ENCODE measurements at regions not wholly inside any gene's neighbourhood (a gene's known extent, or its start where the extent isn't known, plus 50 kb on each side); places are given as distances from the start of the nearest gene placed in this dataset.
"Not testable (repeated sequence)": the region's sequence is repeated elsewhere in the genome, so short reads cannot be mapped to it uniquely, and the experiment has no call there.

DNA sequence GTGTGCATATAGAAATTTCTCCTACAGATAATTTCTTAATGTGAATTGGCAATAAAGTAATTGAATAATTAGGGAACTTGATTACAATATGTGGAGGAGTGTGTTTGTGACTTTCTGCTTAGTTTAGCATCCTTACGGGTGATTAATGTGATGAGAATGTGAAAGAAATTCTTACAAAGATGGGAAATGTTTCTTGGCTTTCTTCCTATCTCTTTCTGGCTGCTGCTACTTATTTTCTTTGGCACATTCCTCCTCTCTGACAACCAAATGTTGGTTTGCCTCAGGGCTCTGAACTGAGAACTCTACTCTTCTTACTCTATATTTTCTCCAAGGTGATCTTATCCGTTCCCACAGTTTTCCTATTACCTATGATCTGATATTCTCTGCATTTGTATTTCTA is 300.1 kb downstream of the TBC1D4 start:
- Histone ChIP-seq H3K36me3 (no peaks in the 10 kb centered on the region), H3K4me1 (replicated peaks) (no peaks in the 10 kb centered on the region), H3K27ac (no peak overlapping the region), H3K4me3 (no peak overlapping the region), H3K9me3 (no peaks in the 10 kb centered on the region), H3K27me3 (replicated peaks; ENCODE audit: insufficient read depth) (no peaks in the 10 kb centered on the region)
- WGBS, result 46% methylated on average over 2 of the region's 2 CpGs
- DNase-seq (ENCODE audit: low spot score), result no peak
- TF ChIP-seq CTCF (IDR thresholded peaks at IDR 0.05), result no peak
- no peak for TF ChIP-seq POLR2AphosphoS5 (IDR thresholded peaks at IDR 0.05)
- no peak for TF ChIP-seq POLR2A (IDR thresholded peaks at IDR 0.05)
- intact Hi-C loops (cut with DNase I), result no loop called here

- H3K27me3 ChIP-seq (replicated peaks; ENCODE audit: insufficient read depth), result no peaks in the 10 kb centered on the region
- no peak overlapping the region for H3K27ac ChIP-seq
- no peaks in the 10 kb centered on the region for H3K9me3 ChIP-seq
- intact Hi-C loops (cut with DNase I), result no loop called here
- WGBS, result 98% methylated on average over 1 of the region's 1 CpG
- no peaks in the 10 kb centered on the region for H3K36me3 ChIP-seq
- no peak overlapping the region for H3K4me3 ChIP-seq
- no peaks in the 10 kb centered on the region for H3K4me1 ChIP-seq (replicated peaks)
- no peak for TF ChIP-seq POLR2AphosphoS5 (IDR thresholded peaks at IDR 0.05)
- TF ChIP-seq POLR2A (IDR thresholded peaks at IDR 0.05), result no peak
- TF ChIP-seq CTCF (IDR thresholded peaks at IDR 0.05), result no peak
- no peak for DNase-seq (ENCODE audit: low spot score)
Observed at GRCh38 chr13:75180805-75181455, 301.0 kb downstream of the TBC1D4 start.

DNA sequence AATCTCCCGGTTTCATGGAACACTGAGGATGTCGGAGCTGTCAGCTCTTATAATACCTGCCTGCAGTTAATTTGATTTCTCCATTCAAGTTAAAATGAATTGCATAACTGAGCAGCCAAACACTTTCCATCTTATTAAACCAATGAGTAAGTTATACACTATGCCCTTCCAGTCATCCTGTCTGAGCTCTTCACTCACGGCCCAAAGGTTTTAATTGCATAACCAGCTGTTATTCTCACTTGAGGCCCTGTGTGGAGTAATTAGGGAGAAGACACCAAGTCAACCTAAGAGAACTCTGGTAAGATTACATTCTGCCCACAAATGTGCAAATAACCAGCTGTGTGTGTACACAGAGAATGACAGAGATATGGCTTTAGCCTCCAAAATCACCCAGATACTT is 303.5 kb downstream of the TBC1D4 start:
- Histone ChIP-seq H3K4me3 (no peak overlapping the region), H3K4me1 (replicated peaks) (no peaks in the 10 kb centered on the region), H3K36me3 (no peaks in the 10 kb centered on the region), H3K9me3 (no peaks in the 10 kb centered on the region), H3K27ac (no peak overlapping the region), H3K27me3 (replicated peaks; ENCODE audit: insufficient read depth) (no peaks in the 10 kb centered on the region)
- intact Hi-C loops (cut with DNase I), result no loop called here
- TF ChIP-seq POLR2A (IDR thresholded peaks at IDR 0.05) (no peak), POLR2AphosphoS5 (IDR thresholded peaks at IDR 0.05) (no peak), CTCF (IDR thresholded peaks at IDR 0.05) (no peak)
- DNase-seq (ENCODE audit: low spot score), result no peak
- whole genome bisulfite sequencing, result 97% methylated on average over 3 of the region's 3 CpGs

DNA sequence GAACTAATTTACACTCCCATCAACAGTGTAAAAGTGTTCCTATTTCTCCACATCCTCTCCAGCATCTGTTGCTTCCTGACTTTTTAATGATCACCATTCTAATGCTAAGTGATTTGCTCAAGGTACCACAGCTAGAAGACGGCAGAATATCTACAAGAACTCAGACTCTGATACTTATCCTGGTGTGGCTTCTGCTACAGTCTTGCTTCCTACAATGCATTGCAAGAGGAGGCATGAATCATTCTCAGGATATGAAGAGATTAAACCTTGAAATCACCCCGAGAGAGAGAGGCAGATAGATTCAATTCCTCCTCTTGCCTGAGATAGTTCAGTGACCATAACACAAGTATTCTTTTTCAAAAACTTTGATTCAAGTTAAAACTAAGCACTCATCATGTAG is 306.4 kb downstream of the TBC1D4 start:
- no peaks in the 10 kb centered on the region for H3K9me3 ChIP-seq
- 87% methylated on average over 2 of the region's 2 CpGs for WGBS
- no peaks in the 10 kb centered on the region for H3K27me3 ChIP-seq (replicated peaks; ENCODE audit: insufficient read depth)
- no peak for DNase-seq (ENCODE audit: low spot score)
- no peak overlapping the region for H3K4me3 ChIP-seq
- intact Hi-C loops (cut with DNase I), result no loop called here
- no peak for TF ChIP-seq POLR2AphosphoS5 (IDR thresholded peaks at IDR 0.05)
- TF ChIP-seq POLR2A (IDR thresholded peaks at IDR 0.05), result no peak
- no peak for TF ChIP-seq CTCF (IDR thresholded peaks at IDR 0.05)
- no peaks in the 10 kb centered on the region for H3K36me3 ChIP-seq
- H3K4me1 ChIP-seq (replicated peaks), result no peaks in the 10 kb centered on the region
- H3K27ac ChIP-seq, result no peak overlapping the region

DNA sequence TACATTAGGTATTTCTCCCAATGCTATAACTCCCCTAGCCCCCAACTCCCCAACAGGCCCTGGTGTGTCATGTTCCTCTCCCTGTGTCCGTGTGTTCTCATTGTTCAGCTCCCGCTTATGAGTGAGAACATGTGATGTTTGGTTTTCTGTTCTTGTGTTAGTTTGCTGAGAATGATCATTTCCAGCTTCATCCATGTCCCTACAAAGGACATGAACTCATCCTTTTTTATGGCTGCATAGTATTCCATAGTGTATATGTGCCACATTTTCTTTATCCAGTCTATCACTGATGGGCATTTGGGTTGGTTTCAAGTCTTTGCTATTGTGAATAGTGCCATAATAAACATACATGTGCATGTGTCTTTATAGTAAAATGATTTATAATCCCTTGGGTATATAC is 306.9 kb downstream of the TBC1D4 start:
- H3K4me1 ChIP-seq (replicated peaks); intact Hi-C loops (cut with DNase I); DNase-seq (ENCODE audit: low spot score); H3K4me3 ChIP-seq; H3K36me3 ChIP-seq; H3K27ac ChIP-seq; H3K27me3 ChIP-seq (replicated peaks; ENCODE audit: insufficient read depth); H3K9me3 ChIP-seq: not testable (repeated sequence)
- WGBS, result 94% methylated on average over 2 of the region's 2 CpGs
